ENCODE measurements at regions not wholly inside any gene's neighbourhood (a gene's known extent, or its start where the extent isn't known, plus 50 kb on each side); places are given as distances from the start of the nearest gene placed in this dataset.

- no peak for DNase-seq (ENCODE audit: low spot score in 2 of 2, unreplicated experiment in 2 of 2)
- Mint-ChIP-seq H3K36me3 (no peaks in the 10 kb centered on the region), H3K9me3 (no peaks in the 10 kb centered on the region), H3K4me1 (peaks cover 4% of the 10 kb centered on the region), H3K27me3 (ENCODE audit: low read depth) (peaks cover 31% of the 10 kb centered on the region), H3K27ac (no peak overlapping the region), H3K4me3 (no peak overlapping the region)
- no peak for TF ChIP-seq CTCF (IDR thresholded peaks at IDR 0.05; ENCODE audit: unreplicated experiment)
Measured at GRCh38 chr1:229947968-229948367, 119.1 kb upstream of the GALNT2 start.

GRCh38 chr1:229948438-229948837 lies 118.6 kb upstream of the GALNT2 start:
- Mint-ChIP-seq H3K4me1 (peaks cover 2% of the 10 kb centered on the region), H3K4me3 (no peak overlapping the region), H3K27me3 (ENCODE audit: low read depth) (peaks cover 35% of the 10 kb centered on the region), H3K36me3 (no peaks in the 10 kb centered on the region), H3K9me3 (no peaks in the 10 kb centered on the region), H3K27ac (no peak overlapping the region)
- DNase-seq (ENCODE audit: low spot score in 2 of 2, unreplicated experiment in 2 of 2): no peak
- no peak for TF ChIP-seq CTCF (IDR thresholded peaks at IDR 0.05; ENCODE audit: unreplicated experiment)

GRCh38 chr1:229949500-229949899 lies 117.5 kb upstream of the GALNT2 start:
- Mint-ChIP-seq H3K4me1 (no peaks in the 10 kb centered on the region), H3K27me3 (ENCODE audit: low read depth) (peaks cover 35% of the 10 kb centered on the region), H3K4me3 (no peak overlapping the region), H3K9me3 (no peaks in the 10 kb centered on the region), H3K36me3 (no peaks in the 10 kb centered on the region), H3K27ac (no peak overlapping the region)
- no peak for TF ChIP-seq CTCF (IDR thresholded peaks at IDR 0.05; ENCODE audit: unreplicated experiment)
- DNase-seq (ENCODE audit: low spot score in 2 of 2, unreplicated experiment in 2 of 2): no peak

DNA sequence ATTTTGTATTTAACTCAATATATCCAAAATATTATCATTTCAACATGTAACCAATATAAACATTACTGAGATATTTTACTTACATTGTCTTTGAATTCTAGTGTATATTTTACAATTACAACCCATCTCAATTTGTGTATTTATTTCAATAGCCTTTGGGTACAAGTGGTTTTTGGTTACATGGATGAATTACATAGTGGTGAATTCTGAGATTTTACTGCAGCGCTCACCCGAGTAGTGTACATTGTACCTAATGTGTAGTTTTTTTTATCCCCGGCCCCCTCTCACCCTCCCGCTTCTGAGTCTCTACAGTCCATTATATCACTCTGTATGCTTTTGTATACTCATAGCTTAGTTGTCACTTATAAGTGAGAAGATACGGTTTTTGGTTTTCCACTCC lies 117.0 kb upstream of the GALNT2 start:
- H3K36me3 Mint-ChIP-seq: no peaks in the 10 kb centered on the region
- TF ChIP-seq CTCF (IDR thresholded peaks at IDR 0.05; ENCODE audit: unreplicated experiment): no peak
- no peak overlapping the region for H3K27ac Mint-ChIP-seq
- H3K4me3 Mint-ChIP-seq: no peak overlapping the region
- H3K4me1 Mint-ChIP-seq: no peaks in the 10 kb centered on the region
- no peak for DNase-seq (ENCODE audit: low spot score in 2 of 2, unreplicated experiment in 2 of 2)
- no peaks in the 10 kb centered on the region for H3K9me3 Mint-ChIP-seq
- peaks cover 38% of the 10 kb centered on the region for H3K27me3 Mint-ChIP-seq (ENCODE audit: low read depth)

DNA sequence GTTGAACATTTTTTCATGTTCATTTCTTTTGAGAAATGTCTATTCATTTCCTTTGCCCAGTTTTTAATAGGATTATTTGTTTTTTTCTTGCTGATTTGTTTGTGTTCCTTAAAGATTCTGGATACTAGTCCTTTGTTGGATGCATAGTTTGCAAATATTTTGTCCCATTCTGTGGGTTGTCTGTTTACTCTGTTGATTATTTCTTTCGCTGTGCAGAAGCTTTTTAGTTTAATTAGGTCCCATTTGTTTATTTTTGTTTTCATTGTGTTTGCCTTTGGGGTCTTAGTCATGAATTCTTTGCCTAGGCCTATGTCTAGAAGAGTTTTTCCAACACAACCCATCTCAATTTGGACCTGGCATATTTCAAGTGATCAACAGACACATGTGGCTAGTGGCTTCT lies 116.1 kb upstream of the GALNT2 start:
- Mint-ChIP-seq H3K27ac (no peak overlapping the region), H3K4me3 (no peak overlapping the region), H3K36me3 (no peaks in the 10 kb centered on the region), H3K9me3 (no peaks in the 10 kb centered on the region), H3K4me1 (no peaks in the 10 kb centered on the region), H3K27me3 (ENCODE audit: low read depth) (peaks cover 41% of the 10 kb centered on the region)
- no peak for DNase-seq (ENCODE audit: low spot score in 2 of 2, unreplicated experiment in 2 of 2)
- TF ChIP-seq CTCF (IDR thresholded peaks at IDR 0.05; ENCODE audit: unreplicated experiment): no peak

DNA sequence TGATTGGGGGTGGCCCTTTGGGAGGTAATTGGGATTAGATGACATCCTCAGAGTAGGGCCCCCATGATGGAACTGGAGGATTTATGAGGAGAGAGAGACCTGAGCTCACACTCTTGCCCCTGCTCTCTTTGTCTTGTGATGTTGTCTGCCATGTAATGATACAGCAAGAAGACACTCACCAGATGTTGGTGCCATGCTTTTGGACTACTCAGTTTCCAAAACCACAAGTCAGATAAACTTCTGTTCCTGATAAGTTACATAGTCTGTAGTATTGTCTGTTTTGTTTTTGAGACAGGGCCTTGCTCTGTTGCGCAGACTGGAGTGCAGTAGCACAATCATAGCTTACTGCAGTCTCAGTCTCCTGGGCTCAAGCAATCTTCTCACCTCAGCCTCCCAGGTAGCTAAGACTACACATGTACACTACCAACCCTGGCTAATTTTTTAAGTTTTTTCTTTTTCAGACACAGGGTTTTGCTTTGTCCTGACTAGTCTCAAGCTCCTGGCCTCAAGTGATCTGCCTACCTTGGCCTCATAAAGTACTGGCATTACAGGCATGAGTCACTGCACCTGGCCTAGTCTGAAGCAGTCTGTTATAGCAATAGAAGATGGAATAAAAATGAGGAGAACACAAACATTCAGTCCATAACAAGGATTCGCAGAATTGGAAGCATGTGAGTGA lies 115.0 kb upstream of the GALNT2 start:
- DNase-seq (ENCODE audit: low spot score in 2 of 2, unreplicated experiment in 2 of 2): no peak
- H3K36me3 Mint-ChIP-seq: no peaks in the 10 kb centered on the region
- H3K4me1 Mint-ChIP-seq: no peaks in the 10 kb centered on the region
- no peak overlapping the region for H3K27ac Mint-ChIP-seq
- H3K9me3 Mint-ChIP-seq: peaks cover 8% of the 10 kb centered on the region
- peaks cover 45% of the 10 kb centered on the region for H3K27me3 Mint-ChIP-seq (ENCODE audit: low read depth)
- TF ChIP-seq CTCF (IDR thresholded peaks at IDR 0.05; ENCODE audit: unreplicated experiment): no peak
- H3K4me3 Mint-ChIP-seq: no peak overlapping the region

Data from mesothelial cell of epicardium (in vitro differentiated cells).